HG03457 (cell line): ENCODE measurements at regions not wholly inside any gene's neighbourhood (a gene's known extent, or its start where the extent isn't known, plus 50 kb on each side); places are given as distances from the start of the nearest gene placed in this dataset.

Experiments used
- ATAC-seq: cut with Tn5 transposase; IDR thresholded peaks from one replicate; pipeline ENCODE4 v1.9.1; 2021; ENCODE audit warnings: moderate number of reproducible peaks; ENCODE audit not compliant: unreplicated experiment

DNA sequence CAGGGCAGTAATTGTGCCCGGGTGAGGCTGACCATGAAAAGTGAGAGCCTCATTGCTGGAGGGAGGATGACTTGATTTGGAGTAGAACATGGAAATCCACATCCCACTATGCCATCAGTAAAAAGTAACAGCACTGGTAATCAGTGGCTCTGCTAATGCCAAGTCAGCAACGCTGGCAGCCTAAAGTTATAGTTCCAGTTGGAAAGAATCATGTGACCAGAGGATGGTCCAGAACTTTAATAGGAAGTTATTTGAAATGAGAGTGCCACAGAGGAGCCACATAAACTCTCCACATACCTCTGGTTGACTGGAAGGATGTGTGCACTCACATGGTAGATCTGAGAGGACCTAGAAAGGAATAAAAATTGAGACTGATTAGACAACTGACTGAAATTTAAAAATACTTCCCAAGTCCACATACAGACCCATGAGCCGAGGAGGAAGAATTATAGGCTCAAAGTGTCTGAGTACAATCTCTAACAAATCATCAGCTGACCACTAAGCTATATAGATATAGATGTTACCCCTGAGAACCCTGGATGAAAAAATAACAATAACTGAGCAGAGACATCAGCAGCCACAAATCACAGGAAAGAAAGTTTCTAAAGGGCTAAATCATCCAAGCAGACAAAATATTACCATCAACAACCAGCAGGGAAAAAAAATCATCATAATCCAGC is 346.8 kb downstream of the STK39 start:
- no peak for ATAC-seq

DNA sequence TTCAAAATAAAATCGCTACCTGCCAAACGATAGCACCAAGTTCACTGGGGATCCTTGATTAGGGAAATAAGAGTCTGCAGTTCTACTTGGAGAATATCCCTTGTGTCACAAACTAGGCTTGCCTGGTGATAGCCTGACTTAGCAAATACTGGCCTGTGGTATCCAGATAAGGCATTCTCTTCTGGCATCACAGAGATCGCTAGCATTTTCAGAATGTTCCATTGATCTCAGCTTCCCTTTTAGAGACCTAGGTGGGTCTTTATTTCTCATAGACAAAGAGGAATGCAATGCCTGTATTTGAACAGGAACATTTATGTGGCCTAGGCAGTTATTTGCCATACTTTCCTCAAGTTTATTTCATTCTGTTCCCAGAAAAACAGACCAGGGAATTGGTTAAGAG is 349.1 kb downstream of the STK39 start:
- no peak for ATAC-seq

DNA sequence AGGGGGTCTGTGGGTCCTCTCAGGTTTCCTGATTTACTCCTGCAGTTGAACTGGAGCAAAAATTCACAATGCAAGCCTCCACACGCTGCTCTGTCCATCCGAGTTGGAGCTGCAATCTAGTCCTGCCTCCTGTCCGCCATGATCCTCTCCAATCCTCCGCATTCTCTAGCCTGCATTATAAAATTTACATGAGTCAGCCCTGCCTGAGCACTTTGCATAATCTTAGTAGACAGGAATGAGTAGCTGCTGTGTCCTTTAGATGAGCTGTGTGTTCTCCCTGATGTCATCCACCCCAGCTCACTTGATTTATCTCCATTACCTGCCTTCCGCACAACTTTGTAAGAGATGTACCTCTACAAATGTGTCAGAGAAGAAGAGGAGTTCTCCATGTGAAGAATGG is 355.6 kb downstream of the STK39 start:
- ATAC-seq, result no peak

DNA sequence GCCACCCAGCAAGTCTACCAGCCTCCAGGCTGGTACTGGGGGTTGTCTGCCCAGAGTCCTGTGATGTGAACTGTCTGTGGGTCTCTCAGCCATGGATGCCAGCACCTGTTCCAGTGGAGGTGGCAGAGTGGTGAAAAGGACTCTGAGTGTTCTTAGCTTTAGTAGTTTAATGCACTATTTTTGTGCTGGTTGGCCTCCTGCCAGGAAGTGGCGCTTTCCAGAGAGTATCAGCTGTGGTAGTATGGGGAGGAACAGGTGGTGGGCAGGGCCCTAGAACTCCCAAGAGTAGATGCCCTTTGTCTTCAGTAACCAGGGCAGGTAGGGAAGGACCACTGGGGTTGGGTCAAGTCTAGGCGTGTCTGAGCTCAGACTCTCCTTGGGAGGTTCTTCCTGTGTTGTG is 356.7 kb downstream of the STK39 start:
- ATAC-seq, result no peak

DNA sequence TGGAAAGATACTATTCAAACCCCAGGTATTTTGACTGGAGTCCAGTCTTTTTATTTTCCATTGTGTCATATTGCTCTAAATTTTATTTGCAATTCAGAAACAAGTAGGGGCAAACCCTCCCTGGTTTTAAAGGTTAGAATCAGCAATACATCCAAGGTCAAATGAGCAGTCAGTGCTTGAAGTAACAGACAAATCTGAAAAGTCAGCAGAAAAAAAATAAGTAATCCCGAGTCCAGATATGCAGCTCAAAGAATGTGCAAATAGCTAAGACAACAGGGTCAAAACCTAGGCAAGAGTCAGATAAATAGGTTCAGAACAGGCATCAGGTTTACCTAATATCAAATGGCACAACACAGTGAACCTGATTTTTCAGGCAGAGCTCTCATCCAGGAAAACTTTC is 367.0 kb downstream of the STK39 start:
- no peak for ATAC-seq

DNA sequence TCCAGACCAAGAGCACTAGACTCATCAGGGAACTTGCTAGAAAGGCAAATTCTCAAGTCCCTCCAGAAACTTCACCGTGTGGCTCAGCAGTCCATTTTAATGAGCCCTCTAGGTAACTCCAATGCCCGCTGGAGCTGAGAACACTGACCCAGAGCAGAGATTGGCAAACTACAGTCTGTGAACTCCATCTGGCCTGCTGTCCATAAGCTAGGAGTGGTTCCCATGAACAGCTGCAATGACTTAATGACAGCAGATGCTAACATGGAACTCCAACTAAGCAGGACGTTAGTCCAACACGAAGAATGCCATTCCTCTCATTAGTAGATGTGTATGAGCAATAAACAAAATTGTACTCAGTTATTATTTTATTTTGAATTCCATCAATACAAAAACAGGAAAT is 371.9 kb downstream of the STK39 start:
- no peak for ATAC-seq

DNA sequence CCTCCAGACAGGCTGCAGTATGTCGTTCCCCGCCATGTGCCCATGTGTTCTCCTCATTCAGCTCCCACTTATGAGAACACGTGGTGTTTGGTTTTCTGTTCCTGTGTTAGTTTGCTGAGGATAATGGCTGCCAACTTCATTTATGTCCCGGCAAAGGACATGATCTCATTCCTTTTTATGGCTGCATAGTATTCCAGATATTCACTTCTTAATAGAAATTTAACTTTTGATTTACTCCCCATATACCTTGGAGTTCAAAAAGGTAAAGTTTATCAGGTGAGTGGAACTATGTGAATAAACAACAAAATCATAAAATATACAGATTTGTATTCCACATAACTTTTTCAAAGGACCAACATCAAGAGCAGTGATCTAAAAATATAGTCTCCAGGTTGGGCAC is 372.6 kb downstream of the STK39 start:
- ATAC-seq, result no peak

DNA sequence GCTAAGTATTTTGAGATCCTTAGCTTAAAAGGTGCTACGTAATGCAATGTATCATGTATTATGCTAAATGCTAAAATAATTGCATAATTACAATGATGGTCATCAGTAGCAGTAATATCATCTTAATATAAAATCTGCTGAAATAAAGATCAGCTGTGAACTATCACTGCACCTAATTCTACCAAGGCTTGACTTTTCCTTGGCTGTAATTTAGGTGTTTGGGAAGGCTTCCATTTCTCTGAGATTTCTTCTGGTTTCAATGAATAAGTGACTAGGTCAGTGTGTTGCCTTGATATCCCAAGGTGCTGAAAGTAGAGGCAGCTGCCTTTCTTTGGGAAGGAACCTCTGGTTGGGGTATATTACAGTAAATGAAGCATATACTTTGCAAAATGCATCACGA is 376.1 kb downstream of the STK39 start:
- ATAC-seq, result no peak

DNA sequence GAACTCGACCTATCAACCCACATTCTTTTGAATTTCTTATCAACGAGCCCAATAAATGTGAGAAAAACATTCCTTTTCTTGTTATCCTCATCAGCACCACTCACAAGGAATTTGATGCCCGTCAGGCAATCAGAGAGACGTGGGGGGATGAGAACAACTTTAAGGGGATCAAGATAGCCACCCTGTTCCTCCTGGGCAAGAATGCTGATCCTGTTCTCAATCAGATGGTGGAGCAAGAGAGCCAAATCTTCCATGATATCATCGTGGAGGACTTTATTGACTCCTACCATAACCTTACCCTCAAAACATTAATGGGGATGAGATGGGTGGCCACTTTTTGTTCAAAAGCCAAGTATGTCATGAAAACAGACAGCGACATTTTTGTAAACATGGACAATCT is 378.2 kb downstream of the STK39 start:
- ATAC-seq, result no peak

DNA sequence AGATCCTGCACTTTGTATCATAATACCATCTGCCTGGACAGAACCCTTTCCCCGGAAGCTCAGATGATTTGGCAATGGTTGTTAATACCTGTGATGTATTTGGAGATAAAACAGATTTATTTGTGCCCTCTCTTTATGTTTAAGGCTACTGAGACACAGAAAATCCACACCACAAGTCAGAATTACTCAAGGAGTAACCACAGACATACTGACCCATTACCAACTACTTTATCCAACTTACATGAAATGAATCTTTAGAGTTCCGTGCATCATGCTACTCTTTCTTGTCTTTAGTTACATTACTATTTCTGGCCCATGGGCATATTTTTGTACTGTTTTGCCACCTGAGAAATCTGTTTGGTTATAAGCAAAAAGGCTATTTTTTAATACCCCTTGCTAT is 384.0 kb downstream of the STK39 start:
- no peak for ATAC-seq

DNA sequence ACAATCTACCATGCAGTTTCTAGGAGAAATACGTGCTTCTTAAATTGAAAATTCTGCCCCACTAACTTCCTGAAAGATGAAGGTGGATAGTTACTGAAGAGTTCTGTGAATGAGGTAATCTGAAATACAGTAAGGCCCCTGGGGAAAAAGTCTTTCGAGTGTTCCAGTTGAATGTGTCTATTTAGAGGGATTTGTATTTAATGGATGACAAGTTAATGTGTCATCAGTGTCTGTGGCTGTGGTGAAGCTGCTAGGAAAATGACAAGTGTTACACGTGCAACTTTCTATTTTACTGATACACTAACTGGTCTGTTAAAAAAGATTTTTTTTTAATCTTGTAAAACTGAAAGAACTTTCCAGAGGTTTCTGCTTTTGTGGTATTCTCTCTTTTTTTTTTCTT is 384.6 kb downstream of the STK39 start:
- peak; percentile 85 for ATAC-seq

DNA sequence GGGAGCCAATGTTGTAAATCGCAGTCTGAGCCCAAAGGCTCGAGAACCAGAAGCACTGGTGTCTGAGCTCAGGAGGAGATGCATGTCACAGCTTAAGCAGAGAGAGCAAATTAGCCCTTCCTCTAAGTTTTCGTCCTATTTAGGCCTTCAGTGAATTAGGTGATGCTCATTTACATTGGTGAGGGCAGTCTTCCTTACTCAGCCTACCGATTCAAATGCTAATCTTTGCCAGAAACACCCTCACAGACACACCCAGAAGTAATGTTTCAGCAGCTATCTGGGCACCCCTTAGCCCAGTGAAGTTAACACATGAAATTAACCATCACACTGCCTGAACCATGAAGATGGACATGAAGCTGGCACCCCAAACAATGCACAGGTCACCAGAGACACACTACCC is 385.1 kb downstream of the STK39 start:
- peak; percentile 7 for ATAC-seq

DNA sequence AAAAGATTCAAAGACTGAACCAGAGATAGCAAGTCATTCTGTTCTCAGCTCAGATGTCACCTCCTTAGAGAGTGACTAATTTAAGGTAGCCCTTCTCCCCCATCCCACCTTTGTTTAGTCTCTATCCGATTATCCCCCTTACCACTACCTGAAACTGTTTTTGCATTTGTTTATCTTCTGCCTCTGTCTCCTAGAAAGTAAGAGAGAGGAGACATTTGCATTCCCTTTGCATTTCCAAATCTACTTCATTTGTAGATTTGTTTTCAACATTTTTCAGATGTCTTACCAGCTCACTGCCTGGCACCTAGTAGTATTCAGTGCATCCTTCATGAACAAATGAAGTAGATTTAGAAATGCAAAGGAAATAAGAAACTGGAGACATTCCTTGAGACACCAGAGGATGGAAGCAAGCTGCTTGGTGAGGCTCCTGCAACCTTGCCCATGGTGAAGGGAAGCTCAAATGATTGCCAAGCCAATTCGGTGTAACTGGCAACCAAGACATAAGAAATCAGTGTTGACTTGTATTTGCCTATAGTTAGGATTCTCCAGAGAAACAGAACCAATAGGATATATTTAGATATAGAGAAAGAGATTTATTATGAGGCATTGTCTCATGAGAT is 385.7 kb downstream of the STK39 start:
- no peak for ATAC-seq

DNA sequence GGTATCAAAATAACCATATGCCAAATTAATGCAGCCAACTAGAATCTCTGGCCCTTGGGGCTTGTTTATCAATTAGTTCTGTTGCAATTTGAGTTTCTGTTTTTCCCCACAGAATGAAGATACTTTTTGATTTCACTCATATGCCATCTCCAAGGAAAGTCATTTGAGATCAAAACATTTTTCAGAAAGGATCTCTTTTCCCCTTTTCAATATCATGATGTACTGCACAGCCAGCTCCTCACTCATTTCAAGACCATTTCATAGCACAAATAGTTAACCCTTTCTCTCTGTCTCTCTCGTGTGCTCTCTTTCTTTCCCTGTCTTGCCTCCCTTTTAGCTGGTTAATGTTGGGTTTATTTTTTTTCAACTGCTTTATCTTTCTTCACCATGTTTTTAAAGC is 387.3 kb downstream of the STK39 start:
- no peak for ATAC-seq

DNA sequence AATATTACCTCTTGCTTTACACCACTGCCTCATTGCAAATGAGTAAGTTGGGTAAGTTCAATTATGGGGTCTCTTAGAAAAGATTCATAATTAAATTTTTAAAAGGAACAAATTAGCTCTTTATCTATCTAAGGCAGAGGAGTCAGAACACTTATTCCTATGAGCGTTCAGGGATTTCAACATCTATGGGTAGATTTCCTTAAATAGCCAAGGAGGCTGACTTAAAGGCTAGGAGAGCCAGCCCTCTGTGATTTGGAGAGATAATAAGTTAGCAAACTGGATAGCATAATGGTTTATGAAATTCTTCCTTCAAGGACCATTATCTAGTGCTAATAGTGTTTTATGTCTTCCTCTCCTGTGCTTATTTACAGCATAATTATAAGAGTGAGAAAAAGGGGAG is 387.7 kb downstream of the STK39 start:
- no peak for ATAC-seq

DNA sequence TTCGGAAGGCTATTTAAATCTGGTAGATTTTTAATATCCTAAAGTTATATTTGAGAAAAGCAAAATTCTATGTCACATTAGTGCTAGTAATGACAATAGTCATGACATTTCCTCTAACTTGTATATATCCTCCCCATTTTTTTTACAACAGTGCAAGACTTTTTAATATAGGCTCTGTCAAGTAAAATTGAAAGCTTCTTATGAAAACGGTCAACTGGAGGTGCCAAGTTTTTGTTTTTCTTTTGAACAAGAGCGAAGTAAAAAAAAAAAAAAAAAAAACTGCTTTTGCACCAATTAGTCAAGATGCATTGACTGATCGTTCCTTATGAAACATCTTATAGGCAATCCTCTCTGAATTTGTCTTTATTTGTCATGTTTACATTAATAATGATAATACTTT is 389.3 kb downstream of the STK39 start:
- ATAC-seq, result no peak

DNA sequence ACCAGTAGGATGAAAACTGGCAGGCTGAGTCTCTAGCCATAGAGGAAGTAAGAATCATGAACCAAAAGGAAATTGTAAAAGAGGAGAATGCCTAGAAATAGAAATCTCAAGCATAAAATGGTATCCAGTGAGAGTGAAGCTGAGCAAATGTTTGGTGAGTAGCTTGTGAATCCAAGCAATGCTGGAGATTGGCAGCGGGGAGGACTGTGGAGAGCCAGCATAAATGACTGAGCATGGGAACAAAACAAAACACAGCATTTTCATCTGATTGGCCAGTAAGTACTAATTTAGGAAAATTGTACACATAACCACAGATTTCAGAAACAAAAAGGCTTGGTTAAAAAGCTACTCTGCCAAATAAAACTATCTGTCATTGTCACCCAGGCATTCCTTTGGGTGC is 390.0 kb downstream of the STK39 start:
- no peak for ATAC-seq

DNA sequence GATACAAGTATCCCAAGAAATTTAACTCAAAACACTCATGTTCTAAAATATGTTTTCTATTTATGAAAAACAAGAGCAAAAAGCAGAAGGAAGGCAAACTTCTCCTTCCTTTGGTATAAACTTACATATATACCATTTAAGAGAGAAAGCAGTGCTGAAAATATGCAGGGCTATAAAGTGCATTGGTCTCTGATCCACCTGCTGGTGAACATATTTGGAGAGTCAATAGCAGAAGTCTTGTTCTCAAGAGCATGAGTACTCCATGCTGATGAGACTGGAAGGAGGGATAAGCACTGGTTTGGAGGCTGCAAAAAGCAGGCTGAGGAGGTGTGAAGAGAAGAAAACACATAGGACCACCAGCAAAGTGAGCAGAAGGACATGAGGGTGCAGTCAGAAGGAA is 391.2 kb downstream of the STK39 start:
- no peak for ATAC-seq

DNA sequence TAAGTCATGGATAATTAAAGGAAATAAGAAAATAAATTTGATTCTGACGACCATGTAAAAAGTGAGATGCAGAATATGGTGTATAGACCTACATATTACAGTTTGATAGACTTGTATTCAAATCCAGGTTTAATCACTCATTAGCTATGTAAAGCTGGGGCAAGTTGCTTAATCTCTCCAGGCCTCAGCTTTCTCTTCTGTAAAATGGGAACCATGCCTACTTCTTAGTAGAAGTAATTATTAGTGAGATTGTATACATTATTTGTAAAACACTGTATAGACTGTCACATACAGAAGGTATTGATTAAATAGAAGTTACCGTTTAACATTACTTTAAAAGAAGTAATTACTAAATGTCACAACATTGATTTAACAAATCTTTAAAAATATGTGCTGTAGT is 392.2 kb downstream of the STK39 start:
- no peak for ATAC-seq

DNA sequence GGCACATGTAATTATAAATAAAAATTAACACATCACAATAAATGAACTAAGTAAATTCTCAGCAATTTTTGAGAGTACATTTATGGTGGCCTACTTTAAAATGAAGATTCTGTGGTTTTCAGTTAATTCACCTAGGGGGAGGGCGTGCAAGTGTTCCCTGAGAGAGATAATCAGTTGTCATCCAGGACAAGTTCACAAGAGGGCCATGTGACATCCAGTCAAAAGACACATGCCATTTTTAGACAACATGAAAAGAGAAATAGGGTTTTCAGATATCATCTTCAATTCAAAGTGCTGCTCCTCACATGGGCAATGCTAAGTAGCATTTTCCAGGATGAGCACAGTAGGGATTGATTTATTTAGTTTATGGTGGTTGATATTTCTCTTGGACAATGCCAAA is 393.7 kb downstream of the STK39 start:
- no peak for ATAC-seq

DNA sequence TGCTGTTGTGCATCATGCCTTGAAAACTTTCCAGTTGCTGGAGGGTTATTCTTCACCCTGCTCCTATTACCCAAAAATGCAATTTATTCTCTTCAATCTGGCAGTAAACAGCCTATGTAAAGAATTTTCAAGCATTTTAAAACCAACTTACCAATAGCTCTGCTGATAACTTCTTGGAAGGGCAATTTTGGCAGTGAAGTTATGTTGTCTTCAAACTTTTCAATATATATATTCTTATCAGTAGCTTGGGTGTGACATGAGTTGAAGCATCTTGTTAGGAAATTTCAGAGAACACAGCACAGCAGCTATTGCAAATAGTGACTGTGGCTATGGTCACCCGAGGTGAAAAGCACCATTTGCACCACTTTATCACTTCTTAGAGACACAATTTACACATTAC is 395.5 kb downstream of the STK39 start:
- no peak for ATAC-seq

DNA sequence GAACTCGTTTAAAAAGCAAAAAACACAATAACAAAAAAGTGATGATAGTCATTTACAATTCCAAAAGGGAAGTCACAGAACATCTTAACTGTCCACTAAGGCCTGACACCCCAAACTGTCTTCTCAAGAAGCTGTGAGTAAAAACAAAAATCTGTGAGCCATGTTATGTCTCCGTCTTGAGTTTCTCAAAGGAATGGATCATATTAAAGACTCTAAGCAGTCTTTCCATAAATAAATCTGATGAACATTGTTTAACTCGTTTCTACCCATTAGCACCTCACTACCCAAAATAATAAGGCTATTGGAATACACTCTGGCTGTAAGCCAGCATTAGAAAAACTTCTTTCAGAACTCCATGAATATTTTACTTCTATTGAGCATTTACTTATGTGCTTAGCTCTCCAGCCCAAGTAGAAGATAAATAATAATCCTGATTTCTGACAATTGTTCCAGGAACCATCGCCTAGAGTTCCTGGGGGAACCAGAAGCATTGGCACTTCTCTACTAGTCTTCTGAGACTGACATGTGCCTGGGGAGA is 396.0 kb downstream of the STK39 start:
- no peak for ATAC-seq
